Adrenal gland (tissue), 9 donors: ENCODE measurements at regions not wholly inside any gene's neighbourhood (a gene's known extent, or its start where the extent isn't known, plus 50 kb on each side); places are given as distances from the start of the nearest gene placed in this dataset.

Source experiments
- DNase-seq, 7 donors: peaks; one replicate each; pipeline ENCODE4 v3.0.0-alpha.2; 2019 to 2020
- H3K27ac ChIP-seq, 5 donors: fragments of 200-600 bp; sonication (generic) in 4 of 5; 1 replicate in 3 of 5; 2 replicates in 2 of 5; pipeline versions ENCODE4 v1.5.1 to v1.8.0; 2016 to 2020; ENCODE audit warnings: mild to moderate bottlenecking in 1 of 5
- H3K27me3 ChIP-seq: fragments of 200-600 bp; 2 replicates; pipeline ENCODE4 v1.8.0; 2021
- H3K36me3 ChIP-seq, 2 donors: fragments of 200-600 bp; replicated peaks in 1 of 2; 1 replicate in 1 of 2; 2 replicates in 1 of 2; pipeline versions ENCODE4 v1.5.1 to v1.8.0; 2018 to 2022
- H3K4me1 ChIP-seq, 2 donors: fragments of 200-600 bp; replicated peaks in 1 of 2; 1 replicate in 1 of 2; 2 replicates in 1 of 2; pipeline versions ENCODE4 v1.5.1 to v1.8.0; 2018 to 2021
- H3K4me3 ChIP-seq, 4 donors: fragments of 200-600 bp; sonication (generic) in 3 of 4; one replicate each; pipeline ENCODE4 v1.5.1; 2016 to 2018
- H3K9me3 ChIP-seq, 3 donors: fragments of 200-600 bp; sonication (generic) in 1 of 3; replicated peaks in 1 of 3; 1 replicate in 2 of 3; 2 replicates in 1 of 3; pipeline versions ENCODE4 v1.5.1 to v1.8.0; 2016 to 2021
- POLR2A ChIP-seq, 2 donors: fragments of 450-650 bp; IDR thresholded peaks; one replicate each; pipeline ENCODE4 v1.6.1; 2017; ENCODE audit warnings: antibody characterized with exemption in 2 of 2, mild to moderate bottlenecking in 2 of 2, moderate library complexity in 1 of 2
- WGBS, 4 donors: extraction: QIAGEN DNeasy Blood & Tissue Kit in 2 of 4; methylation state at CpG; one replicate each; pipeline versions ENCODE4 v1.1.5 to v1.1.7; 2013 to 2017; 5-methylcytosine and 5-hydroxymethylcytosine counted together
- intact Hi-C, 2 donors: fragments of 100-400 bp; cut with DNase I; formaldehyde crosslinking; loops; one replicate each; pipeline versions ENCODE4 v1.14.1 to v1.15.0; 2022 to 2023
- TF ChIP-seq, protein P1 (sequence below), 6 experiments: fragments of 450-650 bp in 4 of 6; fragments of 200-600 bp in 2 of 6; sonication (generic) in 1 of 6; IDR thresholded peaks; 1 replicate in 5 of 6; 2 replicates in 1 of 6; pipeline versions ENCODE4 v1.5.1 to v1.8.0; 2016 to 2021; ENCODE audit warnings: antibody characterized with exemption in 6 of 6, mild to moderate bottlenecking in 2 of 6, moderate library complexity in 1 of 6
- donor health status: healthy with polysubstance abuse.
- donor health status: Bipolar disorder and iron deficiency.
- donor health status: DM: yes; HTN: yes; CAD: no.
- donor health status: DM: no; HTN: no; CAD: no.
- donor health status: DM: no; HTN: no; CAD: no.

DNA sequence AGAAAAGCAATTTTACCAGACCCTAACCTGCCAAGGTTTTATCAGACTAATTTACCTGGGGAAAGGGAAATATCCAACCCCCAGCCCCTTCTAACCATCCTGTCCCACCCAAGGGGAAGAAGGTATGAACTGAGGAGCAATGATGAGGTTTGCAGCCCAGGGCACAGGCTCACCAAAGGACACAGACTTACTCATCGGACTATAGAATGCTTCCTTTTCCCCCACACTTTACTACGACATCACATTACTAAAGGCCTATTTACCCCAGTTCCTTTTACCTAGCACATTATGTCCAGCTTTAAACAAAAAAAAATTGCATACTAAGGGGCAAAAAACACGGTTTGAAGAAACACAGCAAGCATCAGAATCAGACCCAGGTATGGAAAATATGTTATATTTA is 94.1 kb upstream of the FST start:
- no peak for TF ChIP-seq POLR2A (IDR thresholded peaks at IDR 0.05)
- TF ChIP-seq, protein P1, sequence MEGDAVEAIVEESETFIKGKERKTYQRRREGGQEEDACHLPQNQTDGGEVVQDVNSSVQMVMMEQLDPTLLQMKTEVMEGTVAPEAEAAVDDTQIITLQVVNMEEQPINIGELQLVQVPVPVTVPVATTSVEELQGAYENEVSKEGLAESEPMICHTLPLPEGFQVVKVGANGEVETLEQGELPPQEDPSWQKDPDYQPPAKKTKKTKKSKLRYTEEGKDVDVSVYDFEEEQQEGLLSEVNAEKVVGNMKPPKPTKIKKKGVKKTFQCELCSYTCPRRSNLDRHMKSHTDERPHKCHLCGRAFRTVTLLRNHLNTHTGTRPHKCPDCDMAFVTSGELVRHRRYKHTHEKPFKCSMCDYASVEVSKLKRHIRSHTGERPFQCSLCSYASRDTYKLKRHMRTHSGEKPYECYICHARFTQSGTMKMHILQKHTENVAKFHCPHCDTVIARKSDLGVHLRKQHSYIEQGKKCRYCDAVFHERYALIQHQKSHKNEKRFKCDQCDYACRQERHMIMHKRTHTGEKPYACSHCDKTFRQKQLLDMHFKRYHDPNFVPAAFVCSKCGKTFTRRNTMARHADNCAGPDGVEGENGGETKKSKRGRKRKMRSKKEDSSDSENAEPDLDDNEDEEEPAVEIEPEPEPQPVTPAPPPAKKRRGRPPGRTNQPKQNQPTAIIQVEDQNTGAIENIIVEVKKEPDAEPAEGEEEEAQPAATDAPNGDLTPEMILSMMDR (IDR thresholded peaks at IDR 0.05): no peak
- intact Hi-C loops: no loop called here
- H3K27me3 ChIP-seq: no peaks in the 10 kb centered on the region
- no peaks in the 10 kb centered on the region for H3K4me1 ChIP-seq
- no peak overlapping the region for H3K27ac ChIP-seq
- H3K9me3 ChIP-seq: no peaks in the 10 kb centered on the region
- H3K4me3 ChIP-seq: no peak overlapping the region
- no peaks in the 10 kb centered on the region for H3K36me3 ChIP-seq
- WGBS, 4 donors: 81 to 89% (median 86%) methylated on average over 3 of the region's 3 CpGs
- no peak for DNase-seq

GRCh38 chr5:53389093-53389492 is 91.3 kb upstream of the FST start:
- no peaks in the 10 kb centered on the region for H3K9me3 ChIP-seq
- H3K27me3 ChIP-seq: no peaks in the 10 kb centered on the region
- TF ChIP-seq POLR2A (IDR thresholded peaks at IDR 0.05): no peak
- TF ChIP-seq, protein P1 (IDR thresholded peaks at IDR 0.05): no peak
- intact Hi-C loops: no loop called here
- no peaks in the 10 kb centered on the region for H3K36me3 ChIP-seq
- no peaks in the 10 kb centered on the region for H3K4me1 ChIP-seq
- DNase-seq: no peak
- H3K4me3 ChIP-seq: no peak overlapping the region
- H3K27ac ChIP-seq: no peak overlapping the region

- TF ChIP-seq, protein P1 (IDR thresholded peaks at IDR 0.05): no peak
- no peak for TF ChIP-seq POLR2A (IDR thresholded peaks at IDR 0.05)
- H3K9me3 ChIP-seq: no peaks in the 10 kb centered on the region
- no peak for DNase-seq
- no peak overlapping the region for H3K4me3 ChIP-seq
- WGBS, 4 donors: 74 to 85% (median 81%) methylated on average over 2 of the region's 2 CpGs
- no peaks in the 10 kb centered on the region for H3K4me1 ChIP-seq
- no peaks in the 10 kb centered on the region for H3K36me3 ChIP-seq
- no peak overlapping the region for H3K27ac ChIP-seq
- no peaks in the 10 kb centered on the region for H3K27me3 ChIP-seq
- intact Hi-C loops: no loop called here
Observed at GRCh38 chr5:53392073-53392472, 88.4 kb upstream of the FST start.

- TF ChIP-seq POLR2A (IDR thresholded peaks at IDR 0.05): no peak
- TF ChIP-seq, protein P1 (IDR thresholded peaks at IDR 0.05): no peak
- intact Hi-C loops: no loop called here
- H3K4me1 ChIP-seq: no peaks in the 10 kb centered on the region
- no peaks in the 10 kb centered on the region for H3K27me3 ChIP-seq
- H3K27ac ChIP-seq: no peak overlapping the region
- no peak overlapping the region for H3K4me3 ChIP-seq
- H3K36me3 ChIP-seq: no peaks in the 10 kb centered on the region
- no peak for DNase-seq
- no peaks in the 10 kb centered on the region for H3K9me3 ChIP-seq
Observed at GRCh38 chr5:53394808-53395207, 85.6 kb upstream of the FST start.
